ENCODE measurements at regions not wholly inside any gene's neighbourhood (a gene's known extent, or its start where the extent isn't known, plus 50 kb on each side); places are given as distances from the start of the nearest gene placed in this dataset.

DNA sequence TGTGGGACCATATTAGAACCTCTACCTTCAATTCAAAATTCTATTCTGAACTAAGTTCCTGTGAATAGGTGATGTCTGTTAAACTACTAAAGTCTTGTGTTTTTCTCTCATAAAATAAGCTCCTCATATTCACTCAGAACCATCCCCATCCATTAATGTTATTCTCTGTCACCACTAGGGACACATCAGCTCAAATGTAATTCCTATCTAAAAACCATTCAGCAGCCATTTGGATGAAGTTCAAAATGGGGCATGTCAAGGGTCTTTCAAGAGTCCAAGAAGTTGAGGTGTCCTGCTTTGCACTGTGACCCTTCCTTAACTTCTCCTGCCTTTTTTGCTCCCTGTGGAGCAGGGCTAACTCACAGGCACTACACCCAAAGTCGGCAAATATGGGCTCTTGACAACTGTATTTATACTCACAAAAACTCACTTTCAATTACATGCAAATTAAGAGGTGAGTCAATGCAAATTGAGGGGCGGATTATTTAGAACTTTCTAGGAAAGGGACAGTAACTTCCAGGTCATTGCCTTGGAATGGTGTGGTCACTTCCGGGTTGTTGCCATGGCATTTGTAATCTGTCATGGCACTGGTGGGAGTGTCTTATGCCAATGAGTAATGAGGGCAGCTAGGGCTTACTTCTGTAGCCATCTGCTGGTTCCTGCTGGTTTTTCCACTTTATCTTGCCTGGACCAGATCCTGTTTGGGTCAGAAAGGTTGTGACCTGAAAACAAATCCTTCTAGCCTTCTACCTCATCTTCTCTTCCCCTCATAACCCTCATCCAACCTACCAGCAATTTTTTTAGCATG, 128.2 kb upstream of the COX10 start:
- DNase-seq: no peak

DNA sequence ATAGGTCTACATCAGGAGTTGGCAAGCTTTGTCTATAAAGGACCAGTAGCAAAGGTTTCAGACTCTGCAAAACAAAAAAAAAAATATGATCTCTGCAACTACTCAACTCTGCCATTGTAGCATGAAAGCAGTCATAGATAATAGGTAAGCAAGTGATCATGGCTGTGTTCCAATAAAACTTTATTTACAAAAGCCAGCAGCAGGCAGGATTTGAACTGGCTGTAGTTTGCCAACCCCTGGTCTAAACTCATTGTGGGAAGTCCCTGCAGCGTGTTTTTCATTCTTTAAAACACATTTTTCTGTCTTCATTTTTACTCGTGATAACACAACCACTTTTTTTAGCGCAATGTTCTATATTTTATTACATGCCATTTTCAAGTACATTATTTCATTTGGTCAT, 127.5 kb upstream of the COX10 start:
- no peak for DNase-seq

DNA sequence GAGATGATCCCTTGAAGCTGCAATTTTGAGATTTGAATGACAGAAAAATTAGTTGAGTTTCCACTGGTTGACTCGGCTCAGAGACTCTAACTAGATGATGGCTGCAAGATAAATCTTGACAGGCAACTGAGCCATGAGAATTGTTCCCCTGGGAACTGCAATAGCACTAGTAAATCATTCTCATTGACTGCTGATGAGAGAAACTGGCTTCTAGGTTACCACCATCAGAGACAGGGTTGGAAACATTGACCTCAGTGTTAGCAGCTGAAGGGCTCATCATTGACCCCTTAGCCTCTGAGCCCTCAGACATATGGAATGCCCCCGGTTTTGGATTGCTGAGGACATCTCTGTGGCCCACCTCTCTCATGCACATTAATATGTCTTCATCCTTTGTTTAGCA, 125.4 kb upstream of the COX10 start:
- DNase-seq: no peak

DNA sequence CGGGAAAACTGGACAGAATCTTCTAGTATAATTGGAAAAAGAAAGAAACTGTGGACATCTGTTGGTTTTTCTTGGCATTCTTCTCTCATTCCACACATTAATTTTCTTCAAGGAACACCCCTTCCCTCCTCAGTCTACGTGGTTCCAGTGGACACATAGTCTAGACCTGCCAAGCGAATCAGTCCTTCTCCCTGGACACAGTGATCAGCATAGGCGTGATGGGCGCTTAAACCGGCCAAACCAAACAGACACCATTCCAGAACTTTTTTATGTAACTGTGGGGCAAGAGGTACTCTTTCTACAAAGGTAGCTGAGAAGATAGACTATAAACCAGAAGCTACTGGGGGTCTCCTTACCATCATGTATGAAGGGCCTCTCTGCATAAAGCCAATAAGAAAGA, 121.8 kb upstream of the COX10 start:
- no peak for DNase-seq

DNA sequence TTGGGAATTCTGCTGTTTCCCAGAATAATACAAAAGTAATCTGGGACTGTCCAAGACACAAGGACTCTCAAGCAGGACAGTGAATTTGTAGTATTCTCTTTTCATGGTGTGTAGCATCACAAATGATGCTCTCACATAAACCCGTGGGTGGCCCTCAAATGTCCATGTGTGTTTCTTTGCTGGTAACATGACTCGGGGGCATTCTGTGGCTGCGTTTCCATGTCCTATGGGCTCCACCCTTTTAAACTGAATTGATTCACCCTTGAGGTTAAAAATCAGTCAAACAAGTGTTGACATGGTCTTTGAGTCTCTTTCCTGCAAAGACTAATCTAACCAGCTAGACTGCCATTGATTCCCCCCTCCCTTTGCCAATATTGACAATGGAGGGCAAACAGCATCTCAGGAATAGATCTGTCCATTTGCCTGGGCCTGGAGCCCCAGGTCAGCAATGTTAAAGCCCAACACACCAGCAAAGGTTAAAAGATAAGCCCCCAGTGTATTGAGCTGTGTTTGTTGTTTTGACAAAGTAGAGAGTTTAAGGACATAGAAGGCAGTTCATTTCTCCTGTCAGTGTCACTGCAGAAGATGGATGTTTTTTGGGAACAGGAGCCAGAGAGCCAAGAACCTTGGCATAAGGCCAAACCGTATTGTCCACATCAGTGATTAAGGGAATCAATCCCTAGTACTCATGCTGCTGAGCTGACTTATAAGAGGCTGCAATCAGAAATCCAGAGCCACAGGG, 117.1 kb upstream of the COX10 start:
- no peak for DNase-seq

DNA sequence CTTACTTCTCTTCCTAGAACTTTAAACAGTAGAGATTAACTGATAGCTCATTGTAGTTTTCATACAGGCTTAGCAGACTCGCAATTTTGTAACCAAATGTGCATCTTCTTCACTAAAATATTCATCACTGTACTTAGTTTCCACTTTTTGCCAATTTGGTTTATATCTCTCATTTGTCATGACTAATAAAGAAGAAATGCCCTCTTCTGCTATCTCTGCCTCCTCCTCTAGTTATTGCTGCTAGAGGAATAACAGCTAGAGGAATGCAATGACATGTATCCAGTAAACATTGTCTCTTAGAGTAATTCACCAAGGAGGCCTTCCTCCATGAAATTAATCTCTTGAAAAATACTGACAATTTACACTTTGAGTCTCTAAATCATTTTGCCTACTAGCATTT, 115.5 kb upstream of the COX10 start:
- no peak for DNase-seq

DNA sequence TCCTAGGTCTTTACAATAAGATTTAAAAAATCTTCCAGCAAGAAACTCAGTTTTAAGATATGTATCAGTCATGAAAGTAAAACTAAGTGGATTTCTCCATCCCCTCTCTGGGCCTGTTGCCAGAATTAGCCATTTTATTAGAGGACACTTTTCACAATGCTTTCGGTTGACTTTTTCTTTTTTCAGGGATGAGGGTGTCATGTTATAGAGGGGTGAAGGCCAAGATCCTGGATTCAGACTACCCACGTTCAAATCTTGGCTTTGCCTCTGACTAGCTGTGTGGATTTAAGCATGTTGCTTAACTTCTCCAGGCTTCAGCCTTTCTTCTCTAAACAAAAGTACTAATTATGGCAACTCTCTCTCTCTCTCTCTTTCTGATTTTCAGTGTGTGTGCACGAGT, 111.7 kb upstream of the COX10 start:
- no peak for DNase-seq

DNA sequence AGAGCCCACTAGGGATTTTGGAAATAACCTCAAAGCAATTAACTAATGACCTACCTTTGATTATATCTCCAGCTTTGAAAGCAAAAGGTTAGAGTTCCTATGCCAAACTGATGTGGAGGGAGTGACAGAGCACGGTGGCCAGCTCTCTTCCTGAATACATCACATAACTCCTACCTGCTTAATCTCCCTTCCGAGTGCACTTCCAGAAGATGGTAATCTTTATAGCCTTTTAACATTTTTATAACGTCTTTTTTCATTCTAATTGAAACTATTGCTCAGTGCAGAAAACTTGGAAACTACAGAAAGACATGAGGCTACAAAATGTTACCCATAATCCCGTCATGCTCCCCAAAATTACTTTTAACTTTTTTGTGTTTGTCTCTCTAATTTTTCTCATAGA, 110.5 kb upstream of the COX10 start:
- DNase-seq: no peak

DNA sequence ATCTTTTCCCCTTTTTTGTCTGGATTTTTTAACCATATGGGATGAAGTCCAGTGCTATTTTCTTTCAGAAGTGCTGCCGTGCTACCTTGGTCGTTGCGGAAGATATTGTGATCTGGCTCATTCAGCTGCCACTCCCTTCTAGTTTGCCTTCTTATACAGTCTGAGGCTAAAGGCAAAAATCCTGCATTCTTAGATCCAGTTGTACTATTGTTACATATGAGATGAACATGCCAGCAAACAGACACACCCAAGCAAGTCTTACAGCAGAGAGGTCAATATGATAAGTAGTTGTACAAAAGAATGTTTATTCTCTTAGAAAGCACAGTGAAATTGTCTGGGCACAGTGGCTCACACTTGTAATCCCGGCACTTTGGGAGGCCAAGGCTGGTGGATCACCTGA, 108.0 kb upstream of the COX10 start:
- DNase-seq: no peak

DNA sequence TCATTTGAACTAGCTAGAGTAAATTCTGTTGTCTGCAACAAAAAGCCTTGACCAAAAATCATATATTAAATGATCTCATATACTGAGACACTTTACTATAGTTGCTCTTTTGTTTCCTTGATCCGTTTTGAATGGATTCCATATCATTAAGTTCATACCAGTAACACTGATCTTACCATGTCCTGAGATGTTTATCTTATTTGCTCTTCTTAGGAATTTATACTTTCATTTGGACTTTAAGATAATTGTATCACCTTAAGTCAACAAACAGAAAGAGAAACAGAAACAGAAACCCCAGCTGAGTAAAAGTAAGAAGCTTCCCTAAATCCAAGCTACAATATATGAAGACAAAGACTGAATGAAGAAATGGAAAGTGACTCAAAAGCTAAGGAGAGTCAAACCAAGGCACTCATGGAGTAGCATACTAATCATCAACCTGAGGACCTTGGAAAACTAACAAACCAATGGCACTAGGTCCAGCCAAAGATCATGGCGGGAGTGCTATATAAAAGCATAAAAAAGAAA, 106.5 kb upstream of the COX10 start:
- DNase-seq: no peak

DNA sequence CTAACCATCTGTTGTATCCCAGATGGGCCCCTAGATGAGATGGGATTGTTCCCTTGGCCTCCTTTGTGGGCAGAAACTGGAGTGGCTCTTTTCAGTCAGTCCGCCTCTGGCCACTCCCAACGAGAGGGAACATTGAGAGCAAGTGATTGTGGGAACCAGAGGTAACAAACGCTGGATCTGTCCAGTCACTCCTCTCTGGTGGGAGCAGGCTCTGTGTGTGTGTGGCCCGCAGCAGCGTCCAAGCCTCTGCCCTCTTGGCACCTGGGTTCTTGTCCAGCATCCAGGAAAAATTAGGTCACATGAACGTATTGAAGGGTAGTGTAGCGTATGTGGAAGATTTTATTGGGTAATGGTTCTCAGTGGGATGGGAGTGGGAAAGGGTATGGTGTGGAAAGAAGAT, 101.9 kb upstream of the COX10 start:
- no peak for DNase-seq

DNA sequence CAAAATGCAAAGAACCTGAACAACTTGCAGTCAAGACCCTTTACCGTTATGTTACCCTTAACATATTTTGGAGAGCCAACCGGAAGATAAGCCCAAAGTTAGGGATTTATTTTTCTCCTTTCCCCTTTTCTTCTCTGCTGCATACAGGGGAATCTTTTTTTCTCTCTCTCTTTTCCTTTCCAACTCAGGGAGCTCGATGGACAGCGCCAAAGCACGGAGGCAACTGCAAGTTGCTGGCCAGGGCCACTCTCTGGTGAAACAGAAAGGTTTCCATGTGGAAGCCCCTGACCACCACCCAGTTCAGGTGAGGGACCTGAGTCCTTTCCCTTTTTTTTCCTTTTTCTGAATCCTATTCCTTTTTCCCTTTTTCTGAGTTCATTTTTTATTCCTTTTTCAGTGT, 98.8 kb upstream of the COX10 start:
- no peak for DNase-seq

DNA sequence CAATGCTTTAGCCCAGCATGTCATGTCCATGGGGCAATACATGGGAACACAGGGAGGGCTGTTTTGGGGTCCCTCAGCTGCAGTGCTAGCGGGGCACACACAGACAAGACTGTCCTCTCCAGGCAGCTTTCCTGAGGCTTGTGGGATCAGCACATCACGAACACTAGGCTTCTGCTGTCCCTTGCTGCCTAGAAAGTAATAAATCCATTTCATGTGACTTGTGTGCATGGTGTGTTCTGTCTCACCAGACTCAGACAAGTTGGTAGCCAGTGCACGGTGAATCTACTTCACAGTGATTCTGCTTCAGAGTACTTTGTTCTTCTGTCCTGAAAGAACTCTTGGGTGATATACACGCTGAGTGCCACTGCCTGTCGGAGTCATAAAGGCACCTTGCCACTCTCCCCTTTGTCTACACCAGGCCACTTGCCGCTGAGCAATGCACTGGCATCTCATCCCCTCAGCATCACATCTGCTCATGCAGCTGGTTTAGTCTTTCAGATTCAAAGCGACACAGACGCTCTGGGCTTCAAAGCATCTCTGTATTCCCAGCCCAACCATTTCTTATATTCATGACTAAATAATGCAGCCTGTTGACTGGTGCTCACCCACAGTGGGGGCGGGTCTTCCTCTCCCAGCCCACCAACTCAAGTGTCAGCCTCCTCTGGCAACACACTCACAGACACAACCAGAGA, 95.2 kb upstream of the COX10 start:
- no peak for DNase-seq

DNA sequence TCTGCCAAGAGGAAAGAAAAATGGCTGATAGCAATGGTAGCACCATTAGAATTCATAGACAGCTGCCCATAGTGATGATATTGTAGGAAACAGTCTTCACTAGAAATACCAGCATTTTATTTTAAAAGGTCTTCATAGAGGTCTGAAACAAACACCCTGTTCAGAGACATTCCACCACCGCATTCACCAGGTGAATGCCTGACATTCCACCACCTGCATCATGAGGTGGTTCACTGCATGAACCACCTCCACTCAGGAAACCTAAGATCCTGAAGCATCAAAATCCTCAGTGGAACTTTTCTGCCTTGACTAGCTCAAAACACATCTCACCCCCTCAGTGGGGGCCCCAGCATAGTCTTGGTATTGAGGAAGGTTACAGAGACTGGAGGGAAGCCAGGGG, 91.5 kb upstream of the COX10 start:
- no peak for DNase-seq

DNA sequence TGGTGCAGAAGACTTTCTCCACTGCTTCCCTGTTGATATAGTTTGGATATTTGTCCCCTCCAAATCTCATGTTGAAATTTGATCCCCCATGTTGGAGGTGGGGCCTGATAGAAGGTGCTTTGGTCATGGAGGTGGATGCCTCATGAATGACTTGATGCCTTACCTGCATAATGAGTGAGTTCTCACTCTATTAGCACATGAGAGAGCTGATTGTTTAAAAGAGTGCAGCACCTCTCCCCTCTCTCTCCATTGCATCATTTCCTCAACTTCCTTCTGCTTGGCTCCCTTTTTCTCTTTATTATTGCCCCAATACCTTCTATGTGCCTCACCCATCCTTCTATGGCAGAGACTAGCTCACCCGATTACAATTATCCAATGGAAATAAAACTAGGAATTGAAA, 90.8 kb upstream of the COX10 start:
- DNase-seq: no peak

DNA sequence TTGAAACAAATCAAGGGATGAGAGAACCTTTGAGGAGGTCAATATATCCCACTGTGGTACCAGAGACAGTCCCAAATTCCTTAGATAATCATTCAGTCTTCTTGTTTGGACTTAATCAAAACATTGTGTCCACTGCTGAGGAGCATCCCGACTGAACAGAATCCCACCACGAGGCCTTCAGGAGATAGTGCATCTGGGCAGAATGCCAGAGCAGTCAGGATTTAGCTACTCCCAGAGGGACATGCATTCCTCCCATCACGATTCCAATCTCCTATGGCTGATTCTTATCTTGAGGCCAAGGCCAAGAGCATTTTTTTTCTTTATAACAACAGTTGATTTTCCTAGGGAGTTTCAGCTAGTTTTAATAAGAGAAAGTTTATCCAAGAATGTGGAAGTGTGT, 87.4 kb upstream of the COX10 start:
- no peak for DNase-seq

DNA sequence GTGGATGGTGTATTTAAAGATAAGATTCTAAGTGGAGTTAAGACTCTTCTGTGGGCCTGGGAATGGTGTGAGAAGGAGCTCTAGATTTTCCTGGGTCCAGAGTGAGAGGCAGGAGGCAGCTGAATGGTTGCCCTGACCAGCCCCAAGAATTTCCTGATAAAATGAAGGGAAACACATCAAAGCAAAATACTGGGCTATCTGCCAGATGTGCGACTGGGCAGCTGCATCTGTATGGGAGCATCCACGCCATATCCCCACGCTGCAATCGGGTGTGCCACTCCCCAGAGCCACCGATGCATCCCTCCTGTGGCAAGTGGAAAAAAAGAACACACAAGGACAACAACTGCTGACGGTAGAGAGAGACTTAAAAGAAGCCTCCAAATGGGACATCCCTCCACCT, 84.3 kb upstream of the COX10 start:
- DNase-seq: no peak

DNA sequence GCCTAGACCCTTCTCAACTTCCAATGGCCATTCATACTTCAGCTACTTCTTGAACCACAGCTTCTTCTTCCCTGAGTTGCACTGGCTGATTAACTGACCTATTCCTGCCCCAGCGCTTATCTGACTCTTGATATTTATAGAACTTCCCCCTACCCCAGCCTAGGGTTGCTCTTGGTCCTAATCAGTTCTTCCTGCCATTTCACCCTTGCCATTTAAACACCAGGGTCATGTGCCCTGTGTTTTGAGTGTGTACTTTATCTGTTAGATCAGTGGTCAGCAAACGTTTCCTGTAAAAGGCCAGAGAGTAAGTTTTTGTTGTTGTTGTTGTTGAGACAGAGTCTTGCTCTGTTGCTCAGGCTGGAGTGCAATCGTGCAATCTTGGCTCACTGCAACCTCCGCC, 82.4 kb upstream of the COX10 start:
- DNase-seq: no peak

DNA sequence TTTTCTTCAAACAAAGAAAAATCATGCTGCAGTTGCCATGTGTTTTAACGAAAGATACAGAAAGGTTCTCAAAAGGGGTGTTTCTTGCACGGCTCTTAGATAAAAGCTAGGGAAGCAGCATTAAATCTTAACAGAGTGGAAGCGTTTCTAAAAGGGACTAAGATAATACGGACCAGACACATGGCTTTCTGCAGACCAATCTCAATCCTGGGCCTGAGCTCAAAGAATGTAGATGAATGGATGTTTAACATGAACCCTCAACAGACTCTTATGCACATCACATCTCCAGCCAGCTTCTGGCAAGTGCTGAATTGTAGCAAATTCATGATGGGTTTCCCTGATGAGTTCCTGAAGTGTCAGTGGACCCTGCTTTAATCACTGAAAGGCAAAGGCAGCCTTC, 80.2 kb upstream of the COX10 start:
- DNase-seq: no peak

DNA sequence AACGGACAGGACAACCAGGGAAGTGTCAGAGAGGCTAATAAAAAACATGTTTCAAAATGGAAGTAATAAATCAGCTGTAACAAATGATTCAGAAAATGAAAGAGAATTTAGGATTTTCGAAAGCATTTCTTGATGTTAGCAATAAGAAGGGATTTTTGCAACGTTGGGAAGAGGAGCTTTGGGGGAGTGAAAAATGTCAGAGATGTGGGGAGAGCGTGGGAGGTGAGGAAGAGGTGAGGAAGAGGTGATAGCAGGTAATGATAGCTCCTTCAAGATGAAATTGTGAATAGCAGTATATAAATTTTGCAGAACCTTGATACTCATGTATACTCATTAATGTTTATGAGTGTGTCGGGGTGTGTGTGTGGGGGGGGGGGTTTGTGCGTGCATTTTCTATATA, 76.2 kb upstream of the COX10 start:
- no peak for DNase-seq

DNA sequence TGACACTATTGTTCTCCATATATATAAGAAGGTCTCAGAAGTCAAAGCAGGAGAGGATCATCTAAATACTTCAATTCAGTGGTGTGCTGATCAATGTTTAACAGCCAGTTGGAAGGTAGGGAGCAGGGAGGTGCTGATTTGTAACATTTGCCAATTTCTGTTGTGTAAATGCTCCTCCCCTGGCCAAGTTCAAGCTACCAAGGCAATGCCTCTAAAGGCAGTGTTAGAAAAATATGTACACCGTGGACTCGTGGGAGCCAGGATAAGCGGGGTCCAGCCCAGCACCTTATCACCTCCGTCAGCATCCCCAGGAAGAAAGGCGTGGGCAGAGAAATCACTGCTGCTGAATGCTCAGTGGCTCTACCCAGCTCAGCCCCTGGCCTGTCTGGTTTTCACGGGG, 75.3 kb upstream of the COX10 start:
- no peak for DNase-seq

DNA sequence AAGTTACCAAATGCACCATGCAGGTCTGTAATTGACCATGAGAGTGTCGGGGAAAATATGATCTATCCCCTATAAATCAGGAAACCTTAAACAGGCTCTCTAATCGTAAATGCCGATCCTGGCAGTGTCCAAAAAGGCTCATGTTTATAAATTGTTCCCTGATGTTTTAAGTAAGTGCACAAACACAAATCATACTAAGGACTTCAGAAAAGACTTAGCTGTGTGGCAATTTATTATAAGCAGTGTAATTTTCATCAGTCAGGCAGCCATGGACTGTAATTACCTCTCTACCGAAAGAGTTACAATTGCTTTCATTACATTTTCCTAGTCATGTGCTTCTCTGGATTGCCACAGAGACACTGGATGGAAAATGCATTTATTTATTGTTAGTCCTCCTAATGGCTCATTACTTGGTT, 73.4 kb upstream of the COX10 start:
- DNase-seq: no peak

DNA sequence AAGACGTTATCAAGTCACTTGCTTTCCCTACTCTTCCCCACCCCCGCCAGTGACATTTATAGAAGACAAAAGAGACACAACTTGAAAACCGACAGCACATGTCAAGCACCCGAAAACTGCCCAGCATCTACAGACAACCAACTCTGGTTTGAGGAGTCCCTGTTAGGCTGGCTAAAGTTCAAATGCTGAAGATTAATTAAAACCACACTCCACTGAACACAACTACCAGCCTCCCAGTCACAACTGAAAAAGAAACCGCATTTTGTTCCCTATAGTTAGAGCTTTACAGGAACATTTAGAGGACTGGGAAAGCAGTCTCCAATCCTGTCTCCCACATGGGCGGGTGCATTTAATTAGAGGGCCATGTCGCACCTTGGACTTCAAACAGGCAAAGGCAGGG, 73.0 kb upstream of the COX10 start:
- no peak for DNase-seq

DNA sequence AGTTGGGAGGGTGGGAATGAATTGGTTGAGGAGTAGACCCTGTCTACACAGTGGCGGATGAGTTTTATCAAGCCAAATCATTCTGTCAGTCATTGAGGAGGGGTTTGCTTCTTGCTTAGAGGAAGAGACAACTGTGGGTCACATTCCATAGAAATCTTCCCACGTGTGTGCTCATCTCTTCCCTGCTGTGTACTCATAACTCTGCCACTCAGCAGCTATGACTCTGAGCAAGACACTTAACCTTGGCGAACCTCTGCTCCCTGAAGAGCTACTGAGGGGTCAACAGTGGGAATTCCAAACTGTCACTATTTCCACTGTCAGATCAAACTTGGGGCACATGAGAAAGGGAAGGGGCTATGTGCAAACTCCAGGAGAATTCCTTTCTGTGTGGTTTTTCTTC, 72.6 kb upstream of the COX10 start:
- no peak for DNase-seq
